GM23248 (cell line): ENCODE measurements at regions not wholly inside any gene's neighbourhood (a gene's known extent, or its start where the extent isn't known, plus 50 kb on each side); places are given as distances from the start of the nearest gene placed in this dataset.

Source experiments
- EZH2 ChIP-seq: fragments of 200-600 bp; sonication (generic); IDR thresholded peaks from 2 replicates; pipeline ENCODE4 v1.6.1; 2018; ENCODE audit warnings: antibody characterized with exemption, mild to moderate bottlenecking; ENCODE audit not compliant: insufficient read depth, poor library complexity, severe bottlenecking
- EZH2phosphoT487 ChIP-seq: fragments of 200-600 bp; sonication (generic); IDR thresholded peaks from 2 replicates; pipeline ENCODE4 v1.6.1; 2018; ENCODE audit warnings: antibody characterized with exemption, moderate library complexity, mild to moderate bottlenecking, low read depth; ENCODE audit not compliant: insufficient read depth

DNA sequence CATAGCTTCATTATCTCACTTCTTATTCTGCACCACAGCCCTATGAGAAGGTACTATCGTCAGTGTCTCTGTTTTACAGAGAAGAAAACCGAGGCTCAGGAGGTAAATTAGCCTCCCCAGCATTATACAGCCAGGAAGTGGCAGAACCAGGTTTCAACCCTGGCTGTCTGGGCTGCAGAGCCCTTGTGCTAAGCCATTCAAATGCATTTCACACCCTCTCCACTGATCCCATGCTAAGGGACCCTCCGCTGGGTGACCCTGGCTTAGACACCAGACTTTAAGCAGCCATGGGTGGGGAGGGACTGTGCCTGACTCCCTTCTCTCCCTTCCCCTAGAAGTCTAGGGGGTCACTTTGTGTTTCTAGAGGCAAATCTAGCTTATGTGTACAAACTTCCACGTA, 87.5 kb downstream of the RRAGC start:
- TF ChIP-seq EZH2, result no peak
- no peak for TF ChIP-seq EZH2phosphoT487
